ENCODE measurements at regions not wholly inside any gene's neighbourhood (a gene's known extent, or its start where the extent isn't known, plus 50 kb on each side); places are given as distances from the start of the nearest gene placed in this dataset.

DNA sequence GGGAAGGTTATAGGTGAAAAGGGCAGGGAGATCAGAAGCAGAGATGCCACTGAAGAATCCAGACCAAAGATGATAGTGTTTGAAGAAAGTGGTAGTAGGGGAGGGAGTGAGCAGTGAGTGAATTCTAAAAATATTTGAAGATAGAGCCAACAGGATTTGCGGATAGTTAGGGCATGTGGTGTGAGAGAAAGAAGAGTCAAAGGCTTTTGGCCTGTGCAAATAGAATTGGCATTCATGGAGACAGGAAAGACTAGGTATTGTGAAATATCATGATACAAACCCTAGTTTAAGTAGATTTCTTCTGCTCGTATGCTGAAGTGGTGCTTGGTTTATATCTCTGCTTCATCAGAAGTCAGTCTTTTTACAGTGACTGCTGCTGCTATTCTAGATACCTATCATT, 224.2 kb upstream of the CFAP20DC start:
- H2AFZ ChIP-seq (ENCODE audit: low read length, unreplicated experiment) = no peak overlapping the region
- no peak overlapping the region for H3K4me3 ChIP-seq (ENCODE audit: low read depth, low read length)
- no peaks in the 10 kb centered on the region for H3K36me3 ChIP-seq (ENCODE audit: insufficient read depth, low read length)
- no peaks in the 10 kb centered on the region for H3K4me1 ChIP-seq (ENCODE audit: control insufficient read depth, insufficient read depth, low read length, unreplicated experiment)
- H3K27ac ChIP-seq (ENCODE audit: low read depth, low read length) = no peak overlapping the region
- H3K79me2 ChIP-seq (ENCODE audit: control insufficient read depth, insufficient read depth, low read length, unreplicated experiment) = no peaks in the 10 kb centered on the region
- no peaks in the 10 kb centered on the region for H3K27me3 ChIP-seq (ENCODE audit: insufficient read depth, low read length)

DNA sequence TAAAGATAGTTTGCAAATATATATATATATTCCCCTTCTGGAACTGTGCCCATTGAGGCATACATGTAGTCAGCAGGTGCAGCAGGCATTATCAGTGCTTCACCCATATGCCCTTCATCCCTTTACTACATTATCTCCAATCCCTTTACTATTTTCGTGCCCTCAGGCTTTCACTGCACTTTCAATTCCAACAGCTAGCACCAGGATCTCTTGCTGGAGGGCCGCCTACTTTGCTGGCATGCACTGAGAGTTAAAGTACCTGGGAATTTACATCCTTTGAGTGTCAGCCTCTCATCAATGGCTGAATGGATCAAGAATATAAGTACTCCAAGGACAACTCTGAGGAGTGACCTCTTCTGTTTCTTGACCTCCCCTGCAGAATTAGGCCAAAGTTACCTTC, 222.1 kb upstream of the CFAP20DC start:
- no peak overlapping the region for H3K4me3 ChIP-seq (ENCODE audit: low read depth, low read length)
- no peaks in the 10 kb centered on the region for H3K27me3 ChIP-seq (ENCODE audit: insufficient read depth, low read length)
- H3K4me1 ChIP-seq (ENCODE audit: control insufficient read depth, insufficient read depth, low read length, unreplicated experiment) = no peaks in the 10 kb centered on the region
- no peaks in the 10 kb centered on the region for H3K36me3 ChIP-seq (ENCODE audit: insufficient read depth, low read length)
- no peak overlapping the region for H2AFZ ChIP-seq (ENCODE audit: low read length, unreplicated experiment)
- no peaks in the 10 kb centered on the region for H3K79me2 ChIP-seq (ENCODE audit: control insufficient read depth, insufficient read depth, low read length, unreplicated experiment)
- no peak overlapping the region for H3K27ac ChIP-seq (ENCODE audit: low read depth, low read length)

DNA sequence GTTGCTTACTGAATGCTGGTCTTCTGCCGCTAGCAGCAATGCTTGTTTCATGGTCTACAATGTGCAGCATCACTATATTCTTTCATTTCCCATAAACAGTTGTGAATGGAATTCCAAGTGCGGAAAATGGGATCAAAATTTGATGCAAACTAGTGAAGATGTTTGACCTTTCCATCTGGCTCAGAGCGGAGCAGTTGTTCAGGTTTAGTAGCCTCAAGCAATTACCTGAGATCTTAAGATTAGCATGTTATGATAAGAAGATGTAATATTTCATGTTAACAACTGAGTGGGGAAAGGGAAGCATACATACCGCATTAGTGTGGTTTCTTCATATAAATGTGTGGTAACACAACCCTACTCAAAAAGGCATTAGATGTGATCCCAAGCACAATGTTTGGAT, 221.1 kb upstream of the CFAP20DC start:
- H2AFZ ChIP-seq (ENCODE audit: low read length, unreplicated experiment) = no peak overlapping the region
- H3K27me3 ChIP-seq (ENCODE audit: insufficient read depth, low read length) = no peaks in the 10 kb centered on the region
- H3K27ac ChIP-seq (ENCODE audit: low read depth, low read length) = no peak overlapping the region
- no peak overlapping the region for H3K4me3 ChIP-seq (ENCODE audit: low read depth, low read length)
- no peaks in the 10 kb centered on the region for H3K36me3 ChIP-seq (ENCODE audit: insufficient read depth, low read length)
- H3K4me1 ChIP-seq (ENCODE audit: control insufficient read depth, insufficient read depth, low read length, unreplicated experiment) = no peaks in the 10 kb centered on the region
- no peaks in the 10 kb centered on the region for H3K79me2 ChIP-seq (ENCODE audit: control insufficient read depth, insufficient read depth, low read length, unreplicated experiment)

DNA sequence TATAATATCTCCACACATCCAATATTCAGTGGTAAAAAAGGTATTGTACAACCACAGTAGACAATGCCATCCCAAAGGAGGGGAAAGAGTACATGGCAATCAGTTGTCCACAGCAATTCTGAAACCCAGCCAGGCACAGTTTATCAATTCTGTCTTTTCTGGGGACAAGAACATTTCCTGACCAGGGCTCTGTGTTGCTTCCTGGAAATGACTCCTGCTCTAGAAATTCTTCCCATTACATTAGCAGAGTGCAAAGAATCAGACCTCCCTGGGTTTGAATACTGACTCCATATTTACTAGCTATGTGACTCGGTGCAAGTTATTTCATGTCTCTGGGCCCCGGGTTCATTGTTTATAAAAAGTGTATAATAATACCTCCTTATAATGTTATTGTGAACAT, 220.4 kb upstream of the CFAP20DC start:
- Histone ChIP-seq H3K36me3 (ENCODE audit: insufficient read depth, low read length) (no peaks in the 10 kb centered on the region), H3K27ac (ENCODE audit: low read depth, low read length) (no peak overlapping the region), H2AFZ (ENCODE audit: low read length, unreplicated experiment) (no peak overlapping the region), H3K79me2 (ENCODE audit: control insufficient read depth, insufficient read depth, low read length, unreplicated experiment) (no peaks in the 10 kb centered on the region), H3K27me3 (ENCODE audit: insufficient read depth, low read length) (no peaks in the 10 kb centered on the region), H3K4me1 (ENCODE audit: control insufficient read depth, insufficient read depth, low read length, unreplicated experiment) (no peaks in the 10 kb centered on the region), H3K4me3 (ENCODE audit: low read depth, low read length) (no peak overlapping the region)

DNA sequence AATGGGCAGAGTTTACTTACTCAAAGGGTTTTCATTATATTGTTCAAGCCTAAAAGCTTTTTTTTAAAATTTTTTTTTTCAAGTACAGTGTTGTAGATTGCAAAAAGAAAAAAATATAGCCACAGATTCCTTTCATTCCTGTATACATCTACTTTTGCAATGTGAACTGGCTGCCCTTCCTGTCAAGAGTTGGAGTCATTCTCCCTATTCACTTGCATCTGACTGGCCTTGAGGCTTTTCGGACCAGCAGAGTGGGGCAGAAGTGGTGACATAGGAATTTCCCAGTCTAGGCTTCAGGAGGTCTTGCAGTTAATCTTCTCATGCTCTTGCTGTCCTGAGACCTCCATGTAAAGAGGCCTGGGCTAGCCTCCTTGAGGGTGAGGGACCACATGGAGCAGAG, 218.3 kb upstream of the CFAP20DC start:
- H2AFZ ChIP-seq (ENCODE audit: low read length, unreplicated experiment) = no peak overlapping the region
- no peaks in the 10 kb centered on the region for H3K79me2 ChIP-seq (ENCODE audit: control insufficient read depth, insufficient read depth, low read length, unreplicated experiment)
- no peaks in the 10 kb centered on the region for H3K36me3 ChIP-seq (ENCODE audit: insufficient read depth, low read length)
- no peak overlapping the region for H3K27ac ChIP-seq (ENCODE audit: low read depth, low read length)
- no peaks in the 10 kb centered on the region for H3K27me3 ChIP-seq (ENCODE audit: insufficient read depth, low read length)
- no peaks in the 10 kb centered on the region for H3K4me1 ChIP-seq (ENCODE audit: control insufficient read depth, insufficient read depth, low read length, unreplicated experiment)
- H3K4me3 ChIP-seq (ENCODE audit: low read depth, low read length) = no peak overlapping the region

DNA sequence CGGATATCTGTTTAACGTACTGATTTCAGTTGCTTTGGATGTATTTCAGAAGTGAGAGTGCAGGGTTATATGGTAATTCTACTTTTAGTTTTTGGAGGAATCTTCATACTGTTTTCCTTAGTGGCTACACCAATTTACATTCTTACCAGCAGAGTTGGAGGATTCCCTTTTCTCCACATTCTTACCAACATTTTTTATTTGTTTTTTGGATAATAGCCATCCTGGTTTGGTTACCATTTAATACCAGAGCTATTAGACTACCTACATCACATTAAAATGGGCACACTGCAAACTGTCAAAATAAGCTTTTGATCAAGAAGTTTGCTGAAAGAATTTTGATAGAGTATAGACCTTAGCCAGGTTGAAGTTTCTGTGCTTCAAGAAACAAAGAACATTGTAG, 217.2 kb upstream of the CFAP20DC start:
- Histone ChIP-seq H3K27ac (ENCODE audit: low read depth, low read length) (no peak overlapping the region), H3K79me2 (ENCODE audit: control insufficient read depth, insufficient read depth, low read length, unreplicated experiment) (no peaks in the 10 kb centered on the region), H3K27me3 (ENCODE audit: insufficient read depth, low read length) (no peaks in the 10 kb centered on the region), H2AFZ (ENCODE audit: low read length, unreplicated experiment) (no peak overlapping the region), H3K4me1 (ENCODE audit: control insufficient read depth, insufficient read depth, low read length, unreplicated experiment) (no peaks in the 10 kb centered on the region), H3K36me3 (ENCODE audit: insufficient read depth, low read length) (no peaks in the 10 kb centered on the region), H3K4me3 (ENCODE audit: low read depth, low read length) (no peak overlapping the region)

DNA sequence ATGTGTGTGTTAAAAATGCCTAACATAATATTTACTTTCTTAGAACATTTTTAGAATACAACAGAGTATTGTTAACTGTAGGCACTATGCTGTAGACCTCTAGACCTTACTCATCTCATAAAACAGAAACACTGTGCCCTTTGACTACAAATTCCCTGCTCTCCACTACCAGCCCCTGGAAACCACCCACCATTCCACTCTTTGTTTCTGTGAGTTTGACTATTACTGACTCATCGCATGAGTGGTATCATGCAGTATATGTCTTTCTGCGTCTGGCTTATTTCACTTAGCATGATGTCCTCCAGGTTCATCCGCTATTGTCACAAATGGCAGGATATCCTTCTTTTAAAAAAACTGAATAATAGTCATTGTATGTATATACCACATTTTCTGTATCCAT, 216.7 kb upstream of the CFAP20DC start:
- H3K4me1 ChIP-seq (ENCODE audit: control insufficient read depth, insufficient read depth, low read length, unreplicated experiment) = no peaks in the 10 kb centered on the region
- no peaks in the 10 kb centered on the region for H3K79me2 ChIP-seq (ENCODE audit: control insufficient read depth, insufficient read depth, low read length, unreplicated experiment)
- H3K27ac ChIP-seq (ENCODE audit: low read depth, low read length) = no peak overlapping the region
- H3K4me3 ChIP-seq (ENCODE audit: low read depth, low read length) = no peak overlapping the region
- H3K27me3 ChIP-seq (ENCODE audit: insufficient read depth, low read length) = no peaks in the 10 kb centered on the region
- no peak overlapping the region for H2AFZ ChIP-seq (ENCODE audit: low read length, unreplicated experiment)
- no peaks in the 10 kb centered on the region for H3K36me3 ChIP-seq (ENCODE audit: insufficient read depth, low read length)

DNA sequence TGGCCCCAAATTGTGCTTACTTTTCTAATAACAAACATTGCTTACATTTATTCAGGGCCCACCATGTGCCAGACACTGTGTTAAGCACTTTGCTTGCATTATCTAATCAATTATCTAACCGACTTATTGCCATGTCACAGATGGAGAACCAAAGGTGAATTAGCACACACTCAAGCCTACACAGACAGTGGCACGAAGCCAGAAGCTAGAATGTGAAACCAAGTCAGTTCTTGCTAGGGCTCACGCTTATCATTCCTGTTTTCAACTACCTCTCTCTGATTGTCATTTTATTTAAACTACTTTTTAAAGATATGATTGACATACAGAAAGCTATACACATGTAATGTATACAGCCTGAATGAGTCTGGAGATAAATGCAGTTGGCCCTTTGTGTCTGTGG, 215.7 kb upstream of the CFAP20DC start:
- no peaks in the 10 kb centered on the region for H3K36me3 ChIP-seq (ENCODE audit: insufficient read depth, low read length)
- H2AFZ ChIP-seq (ENCODE audit: low read length, unreplicated experiment) = no peak overlapping the region
- no peaks in the 10 kb centered on the region for H3K79me2 ChIP-seq (ENCODE audit: control insufficient read depth, insufficient read depth, low read length, unreplicated experiment)
- no peak overlapping the region for H3K4me3 ChIP-seq (ENCODE audit: low read depth, low read length)
- no peaks in the 10 kb centered on the region for H3K27me3 ChIP-seq (ENCODE audit: insufficient read depth, low read length)
- no peak overlapping the region for H3K27ac ChIP-seq (ENCODE audit: low read depth, low read length)
- H3K4me1 ChIP-seq (ENCODE audit: control insufficient read depth, insufficient read depth, low read length, unreplicated experiment) = no peaks in the 10 kb centered on the region

DNA sequence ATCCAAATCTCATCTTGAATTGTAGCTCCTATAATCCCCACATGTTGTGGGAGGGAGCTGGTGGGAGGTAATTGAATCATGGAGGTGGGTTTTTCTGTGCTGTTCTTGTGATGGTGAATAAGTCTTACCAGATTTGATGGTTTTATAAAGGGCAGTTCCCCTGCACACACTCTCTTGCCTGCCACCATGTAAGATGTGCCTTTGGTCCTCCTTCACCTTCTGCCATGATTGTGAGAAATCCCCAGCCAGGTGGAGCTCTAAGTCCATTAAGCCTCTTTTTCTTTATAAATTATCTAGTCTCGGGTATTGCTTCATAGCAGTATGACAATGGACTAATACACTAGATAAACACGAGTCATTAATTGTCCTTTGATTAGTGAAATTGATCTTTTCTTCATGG, 214.5 kb upstream of the CFAP20DC start:
- Histone ChIP-seq H3K4me3 (ENCODE audit: low read depth, low read length) (no peak overlapping the region), H3K4me1 (ENCODE audit: control insufficient read depth, insufficient read depth, low read length, unreplicated experiment) (no peaks in the 10 kb centered on the region), H3K79me2 (ENCODE audit: control insufficient read depth, insufficient read depth, low read length, unreplicated experiment) (no peaks in the 10 kb centered on the region), H3K27ac (ENCODE audit: low read depth, low read length) (no peak overlapping the region), H2AFZ (ENCODE audit: low read length, unreplicated experiment) (no peak overlapping the region), H3K27me3 (ENCODE audit: insufficient read depth, low read length) (peaks cover 5% of the 10 kb centered on the region; the same call in 1 of the 2 replicates), H3K36me3 (ENCODE audit: insufficient read depth, low read length) (no peaks in the 10 kb centered on the region)

DNA sequence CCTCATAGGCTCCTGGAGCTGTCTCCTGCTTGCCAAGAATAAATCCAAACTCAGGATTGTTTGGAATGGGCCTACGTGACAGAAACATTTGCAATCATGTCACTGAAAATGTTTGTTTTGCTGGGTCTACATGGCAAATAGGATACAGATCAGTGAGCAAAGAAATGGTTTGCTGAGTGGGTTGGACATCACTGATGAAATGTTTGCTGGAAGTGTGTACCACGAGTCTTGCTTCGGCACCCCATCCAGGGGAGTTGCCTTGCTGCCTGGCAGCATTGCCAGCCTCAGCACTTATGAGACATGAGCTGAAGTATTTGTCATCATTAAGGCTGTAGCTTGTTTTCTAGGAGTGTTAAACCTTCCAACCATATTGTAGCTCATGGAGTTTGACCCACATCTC, 213.3 kb upstream of the CFAP20DC start:
- Histone ChIP-seq H2AFZ (ENCODE audit: low read length, unreplicated experiment) (no peak overlapping the region), H3K79me2 (ENCODE audit: control insufficient read depth, insufficient read depth, low read length, unreplicated experiment) (no peaks in the 10 kb centered on the region), H3K4me3 (ENCODE audit: low read depth, low read length) (no peak overlapping the region), H3K27me3 (ENCODE audit: insufficient read depth, low read length) (peaks cover 6% of the 10 kb centered on the region; the same call in 1 of the 2 replicates), H3K4me1 (ENCODE audit: control insufficient read depth, insufficient read depth, low read length, unreplicated experiment) (no peaks in the 10 kb centered on the region), H3K36me3 (ENCODE audit: insufficient read depth, low read length) (no peaks in the 10 kb centered on the region), H3K27ac (ENCODE audit: low read depth, low read length) (no peak overlapping the region)

DNA sequence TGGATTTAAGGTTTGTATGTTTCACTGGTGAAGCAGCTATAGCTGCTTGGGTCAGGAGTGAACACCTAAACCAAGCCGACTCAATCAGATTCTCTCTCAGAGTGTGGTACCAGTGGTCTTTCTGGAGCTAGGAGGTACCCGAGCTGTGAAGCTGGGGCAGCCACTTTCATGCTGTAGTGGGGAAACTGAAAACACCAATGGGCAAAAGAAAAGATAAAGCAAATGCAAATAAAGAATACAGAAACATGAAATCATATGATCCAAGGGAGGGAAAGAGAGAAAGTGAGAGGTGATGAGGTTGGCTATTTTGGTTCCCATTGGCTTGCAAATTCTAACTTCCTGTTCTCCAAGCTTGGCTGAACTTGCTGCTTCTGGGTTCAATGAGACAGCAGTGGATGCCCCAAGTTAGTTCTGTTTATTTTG, 212.3 kb upstream of the CFAP20DC start:
- Histone ChIP-seq H3K79me2 (ENCODE audit: control insufficient read depth, insufficient read depth, low read length, unreplicated experiment) (no peaks in the 10 kb centered on the region), H3K27me3 (ENCODE audit: insufficient read depth, low read length) (peaks cover 7% of the 10 kb centered on the region; the same call in 1 of the 2 replicates), H3K36me3 (ENCODE audit: insufficient read depth, low read length) (no peaks in the 10 kb centered on the region), H3K27ac (ENCODE audit: low read depth, low read length) (no peak overlapping the region), H3K4me3 (ENCODE audit: low read depth, low read length) (no peak overlapping the region), H2AFZ (ENCODE audit: low read length, unreplicated experiment) (no peak overlapping the region), H3K4me1 (ENCODE audit: control insufficient read depth, insufficient read depth, low read length, unreplicated experiment) (no peaks in the 10 kb centered on the region)
